GM18907 (cell line): ENCODE measurements at regions not wholly inside any gene's neighbourhood (a gene's known extent, or its start where the extent isn't known, plus 50 kb on each side); places are given as distances from the start of the nearest gene placed in this dataset.
"Not testable (repeated sequence)": the region's sequence is repeated elsewhere in the genome, so short reads cannot be mapped to it uniquely, and the experiment has no call there.

Experiments used
- ATAC-seq: cut with Tn5 transposase; IDR thresholded peaks from one replicate; pipeline ENCODE4 v1.9.1; 2021; ENCODE audit warnings: mild to moderate bottlenecking, moderate library complexity; ENCODE audit not compliant: unreplicated experiment

GRCh38 chr2:76073992-76074604 lies 363.4 kb upstream of the GCFC2 start:
- no peak for ATAC-seq

- no peak for ATAC-seq
These were observed 339.5 kb upstream of the GCFC2 start for GRCh38 chr2:76050196-76050595.

GRCh38 chr2:76044701-76045100 lies 334.0 kb upstream of the GCFC2 start:
- no peak for ATAC-seq

- ATAC-seq: no peak
These were observed 328.8 kb upstream of the GCFC2 start for GRCh38 chr2:76039505-76039904.

GRCh38 chr2:76027761-76028160 lies 317.0 kb upstream of the GCFC2 start:
- ATAC-seq: no peak

- no peak for ATAC-seq
These were observed 308.4 kb upstream of the GCFC2 start for GRCh38 chr2:76019128-76019527.

- ATAC-seq: no peak
These were observed 298.8 kb upstream of the GCFC2 start for GRCh38 chr2:76009484-76009883.

GRCh38 chr2:76008001-76008702 lies 297.4 kb upstream of the GCFC2 start:
- ATAC-seq: peak; percentile 82

GRCh38 chr2:76000425-76000824 lies 289.7 kb upstream of the GCFC2 start:
- no peak for ATAC-seq

- ATAC-seq: no peak
These were observed 287.7 kb upstream of the GCFC2 start for GRCh38 chr2:75998451-75998850.

GRCh38 chr2:75994759-75995158 lies 284.0 kb upstream of the GCFC2 start:
- no peak for ATAC-seq

GRCh38 chr2:75988622-75989021 lies 277.9 kb upstream of the GCFC2 start:
- not testable (repeated sequence) for ATAC-seq

- no peak for ATAC-seq
These were observed 275.9 kb upstream of the GCFC2 start for GRCh38 chr2:75986617-75987016.

GRCh38 chr2:75982719-75983118 lies 272.0 kb upstream of the GCFC2 start:
- ATAC-seq: no peak

GRCh38 chr2:75964646-75965045 lies 253.9 kb upstream of the GCFC2 start:
- no peak for ATAC-seq

GRCh38 chr2:75960472-75961009 lies 249.8 kb upstream of the GCFC2 start:
- ATAC-seq: no peak

- ATAC-seq: no peak
These were observed 249.2 kb upstream of the GCFC2 start for GRCh38 chr2:75959724-75960471.

GRCh38 chr2:75954761-75955160 lies 244.0 kb upstream of the GCFC2 start:
- ATAC-seq: no peak

- ATAC-seq: no peak
These were observed 241.5 kb upstream of the GCFC2 start for GRCh38 chr2:75952173-75952572.

GRCh38 chr2:75949385-75950030 lies 238.8 kb upstream of the GCFC2 start:
- no peak for ATAC-seq

GRCh38 chr2:75936311-75936710 lies 225.6 kb upstream of the GCFC2 start:
- no peak for ATAC-seq
